Ishikawa (cell line): ENCODE measurements at regions not wholly inside any gene's neighbourhood (a gene's known extent, or its start where the extent isn't known, plus 50 kb on each side); places are given as distances from the start of the nearest gene placed in this dataset.

Experiments
- CEBPB ChIP-seq: IDR thresholded peaks from 2 replicates; pipeline ENCODE4 v1.6.1; 2012
- CREB1 ChIP-seq: IDR thresholded peaks from 2 replicates; pipeline ENCODE4 v1.6.1; 2012; ENCODE audit warnings: low read depth
- EGR1 ChIP-seq: IDR thresholded peaks from 2 replicates; pipeline ENCODE4 v1.6.1; 2012
- EP300 ChIP-seq: IDR thresholded peaks from 2 replicates; pipeline ENCODE4 v1.6.1; 2012; ENCODE audit warnings: borderline replicate concordance
- FOXM1 ChIP-seq: IDR thresholded peaks from 2 replicates; pipeline ENCODE4 v1.6.1; 2012; ENCODE audit warnings: low read depth, borderline replicate concordance
- NFIC ChIP-seq: IDR thresholded peaks from 2 replicates; pipeline ENCODE4 v1.6.1; 2012
- RAD21 ChIP-seq: IDR thresholded peaks from 2 replicates; pipeline ENCODE4 v1.6.1; 2012; ENCODE audit warnings: low read depth
- REST ChIP-seq: IDR thresholded peaks from 2 replicates; pipeline ENCODE4 v1.6.1; 2012; ENCODE audit warnings: low read depth, mild to moderate bottlenecking
- TAF1 ChIP-seq: IDR thresholded peaks from 2 replicates; pipeline ENCODE4 v1.6.1; 2012; ENCODE audit warnings: low read depth, mild to moderate bottlenecking
- TCF12 ChIP-seq: IDR thresholded peaks from 2 replicates; pipeline ENCODE4 v1.6.1; 2012; ENCODE audit warnings: low read depth
- TEAD4 ChIP-seq: IDR thresholded peaks from 2 replicates; pipeline ENCODE4 v1.6.1; 2012
- YY1 ChIP-seq: IDR thresholded peaks from 2 replicates; pipeline ENCODE4 v1.6.1; 2012; ENCODE audit warnings: low read depth
- ZBTB7A ChIP-seq: IDR thresholded peaks from 2 replicates; pipeline ENCODE4 v1.6.1; 2012; ENCODE audit warnings: low read depth
- TF ChIP-seq, protein P1 (sequence below): IDR thresholded peaks from 2 replicates; pipeline ENCODE4 v1.6.1; 2012
- TF ChIP-seq, protein P2 (sequence below): IDR thresholded peaks from 2 replicates; pipeline ENCODE4 v1.6.1; 2012

DNA sequence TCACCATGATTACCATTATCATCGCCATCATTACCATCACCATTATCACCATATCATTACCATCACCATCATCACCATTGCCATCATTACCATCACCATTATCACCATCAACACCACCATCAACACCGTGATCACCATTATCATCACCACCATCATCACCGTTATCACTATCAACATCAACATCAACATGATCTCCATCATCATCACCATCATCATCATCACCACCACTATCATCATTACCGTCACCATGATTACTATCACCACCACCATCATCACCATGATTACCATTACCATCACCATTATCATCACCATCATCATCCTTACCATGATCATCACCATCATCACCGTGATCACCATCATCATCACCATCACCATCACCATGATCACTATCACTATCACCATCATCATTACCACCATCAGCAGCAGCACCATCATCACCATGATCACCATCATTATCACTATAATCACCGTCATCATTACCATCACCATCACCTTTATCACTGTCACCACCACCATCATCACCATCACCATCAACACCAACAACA lies 753.7 kb downstream of the BRD1 start:
- TF ChIP-seq, protein P1, sequence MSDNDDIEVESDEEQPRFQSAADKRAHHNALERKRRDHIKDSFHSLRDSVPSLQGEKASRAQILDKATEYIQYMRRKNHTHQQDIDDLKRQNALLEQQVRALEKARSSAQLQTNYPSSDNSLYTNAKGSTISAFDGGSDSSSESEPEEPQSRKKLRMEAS = no peak
- TF ChIP-seq NFIC (no peak), EGR1 (no peak), TAF1 (no peak), REST (no peak), ZBTB7A (no peak), TCF12 (no peak), YY1 (no peak), CREB1 (no peak), CEBPB (no peak)
- TF ChIP-seq, protein P2, sequence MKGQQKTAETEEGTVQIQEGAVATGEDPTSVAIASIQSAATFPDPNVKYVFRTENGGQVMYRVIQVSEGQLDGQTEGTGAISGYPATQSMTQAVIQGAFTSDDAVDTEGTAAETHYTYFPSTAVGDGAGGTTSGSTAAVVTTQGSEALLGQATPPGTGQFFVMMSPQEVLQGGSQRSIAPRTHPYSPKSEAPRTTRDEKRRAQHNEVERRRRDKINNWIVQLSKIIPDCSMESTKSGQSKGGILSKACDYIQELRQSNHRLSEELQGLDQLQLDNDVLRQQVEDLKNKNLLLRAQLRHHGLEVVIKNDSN = no peak

- TF ChIP-seq RAD21 = no peak
- TF ChIP-seq TAF1 = no peak
- no peak for TF ChIP-seq CREB1
Observed at GRCh38 chr22:49072996-49073645, 754.6 kb downstream of the BRD1 start.

DNA sequence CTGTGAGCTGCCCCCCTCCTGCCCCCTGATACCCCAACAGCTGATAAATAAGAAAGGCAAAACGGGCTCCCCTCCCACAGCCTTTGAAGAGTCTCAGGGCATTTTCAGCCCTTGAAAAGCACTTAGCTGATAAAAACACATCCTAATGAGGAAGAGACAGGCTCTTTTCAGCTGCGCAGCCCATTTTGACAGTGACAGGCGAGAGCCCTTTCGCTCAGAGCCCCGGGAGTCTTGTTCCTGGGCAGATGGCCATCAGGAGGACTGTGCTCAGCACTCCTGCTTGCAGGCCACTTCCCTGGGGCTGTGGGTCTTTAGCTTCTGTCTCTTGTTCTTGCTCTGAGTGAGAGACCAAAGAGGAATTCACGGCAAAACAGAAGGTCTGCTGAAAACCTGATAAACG lies 757.2 kb downstream of the BRD1 start:
- TF ChIP-seq CREB1 (no peak), EGR1 (no peak), TAF1 (no peak), FOXM1 (no peak), CEBPB (no peak), YY1 (no peak), TEAD4 (no peak), EP300 (no peak), ZBTB7A (no peak), REST (no peak), NFIC (no peak), TCF12 (no peak), RAD21 (no peak)
- TF ChIP-seq, protein P2 = no peak
- TF ChIP-seq, protein P1 = no peak

DNA sequence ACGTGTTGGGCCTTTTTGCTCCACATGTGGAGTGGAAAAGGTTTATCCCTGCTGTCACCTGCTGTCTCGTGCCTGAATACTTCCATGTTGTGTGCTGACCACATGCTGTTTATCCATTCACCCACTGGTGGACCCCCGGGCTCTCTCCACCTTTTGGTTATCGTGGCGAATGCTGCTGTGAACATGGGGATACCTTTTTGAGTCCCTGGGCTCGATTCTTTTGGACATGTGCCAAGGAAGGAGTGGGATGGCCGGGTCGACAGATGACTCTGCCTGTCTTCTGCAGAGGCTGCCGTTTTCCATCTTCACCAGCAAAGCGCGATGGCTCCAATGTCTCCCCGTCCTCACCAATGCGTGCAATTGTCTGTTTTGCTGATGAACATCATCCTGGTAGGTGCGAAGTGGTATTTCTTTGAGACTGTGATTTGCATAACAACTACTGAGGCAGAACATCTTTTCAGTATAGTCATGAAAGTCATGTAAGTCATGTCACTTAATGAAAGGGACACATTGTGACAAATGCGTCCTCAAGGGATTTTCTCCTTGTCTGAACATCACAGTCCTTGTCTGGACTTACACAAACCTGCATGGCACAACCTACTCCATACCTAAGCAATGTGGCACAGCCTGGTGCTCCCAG lies 758.7 kb downstream of the BRD1 start:
- TF ChIP-seq YY1 = no peak
- TF ChIP-seq RAD21 = no peak
- TF ChIP-seq FOXM1 = no peak
- TF ChIP-seq TCF12 = no peak
- no peak for TF ChIP-seq TAF1
- no peak for TF ChIP-seq EP300
- no peak for TF ChIP-seq ZBTB7A
- TF ChIP-seq, protein P2 = no peak
- TF ChIP-seq, protein P1 = no peak
- TF ChIP-seq CREB1 = no peak
- no peak for TF ChIP-seq TEAD4
- TF ChIP-seq EGR1 = no peak
- no peak for TF ChIP-seq CEBPB
- TF ChIP-seq REST = no peak
- TF ChIP-seq NFIC = no peak
